ENCODE measurements at regions not wholly inside any gene's neighbourhood (a gene's known extent, or its start where the extent isn't known, plus 50 kb on each side); places are given as distances from the start of the nearest gene placed in this dataset.
A peak's percentile ranks its signal among the peaks of the same experiment; 100 is the strongest.

DNA sequence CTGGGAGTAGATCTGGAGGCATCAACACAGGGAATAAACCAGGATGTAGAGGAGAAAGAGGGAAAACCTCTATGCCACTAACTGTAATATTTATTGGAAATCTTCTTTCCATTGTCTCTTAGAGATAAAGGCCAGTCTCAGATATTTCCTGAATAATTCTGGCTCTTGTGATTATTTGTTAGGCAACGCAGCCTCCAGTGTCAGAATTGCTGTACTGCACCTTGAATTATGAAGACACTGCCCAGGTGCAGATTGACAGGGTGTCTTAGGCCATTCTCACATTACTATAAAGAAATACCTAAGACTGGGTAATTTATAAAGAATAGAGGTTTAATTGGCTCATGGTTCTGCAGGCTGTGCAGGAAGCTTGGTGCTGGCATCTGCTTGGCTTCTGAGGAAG, 100.7 kb upstream of the ZDHHC15 start:
- in situ Hi-C loops (cut with MboI) (no loop called here), intact Hi-C loops (cut with micrococcal nuclease; ENCODE audit: unreplicated experiment) (no loop called here)
- ChIA-PET CTCF (no interaction called here), POLR2A (no interaction called here), RAD21 (ENCODE audit: unreplicated experiment) (no interaction called here), SMC1A (ENCODE audit: uncharacterized antibody, unreplicated experiment) (no interaction called here)
- Histone ChIP-seq H3K36me3 (ENCODE audit: control insufficient read depth in 2 of 2, insufficient read depth in 2 of 2, low read length in 1 of 2) (no peaks in the 10 kb centered on the region), H3K4me3 (no peak overlapping the region), H3K27ac (ENCODE audit: control insufficient read depth, insufficient read depth) (no peak overlapping the region), H3K79me2 (ENCODE audit: control insufficient read depth, insufficient read depth, low read length) (no peaks in the 10 kb centered on the region), H3K27me3 (replicated peaks in 1 of 2; ENCODE audit: control insufficient read depth in 2 of 2, insufficient read depth in 2 of 2, low read length in 1 of 2) (no peaks in the 10 kb centered on the region), H4K20me1 (ENCODE audit: control insufficient read depth, insufficient read depth) (no peaks in the 10 kb centered on the region), H2AFZ (ENCODE audit: control insufficient read depth, low read depth, low read length) (no peak overlapping the region), H3K4me1 (ENCODE audit: control insufficient read depth, insufficient read depth, low read length) (no peaks in the 10 kb centered on the region), H3K9ac (ENCODE audit: control insufficient read depth, insufficient read depth, low read length) (no peak overlapping the region), H3K9me3 (replicated peaks; ENCODE audit: control insufficient read depth, insufficient read depth, low read length) (no peaks in the 10 kb centered on the region), H3K4me2 (ENCODE audit: control insufficient read depth, insufficient read depth) (no peak overlapping the region)
- ATAC-seq = no peak
- 45% methylated on average over 1 of the region's 1 CpG for WGBS (ENCODE audit: insufficient coverage, insufficient replicate concordance, low lambda C conversion rate, missing lambda C conversion rate)
- TF ChIP-seq RAD21 (IDR thresholded peaks at IDR 0.05; ENCODE audit: insufficient read depth, low read depth, low read length) (0 out of 2 replicates have a peak, but pooled peaks have one; percentile 18), SUPT20H (IDR thresholded peaks at IDR 0.05; ENCODE audit: borderline replicate concordance, control insufficient read depth, low read depth, low read length) (no peak), POLR2AphosphoS2 (IDR thresholded peaks at IDR 0.05; ENCODE audit: low read depth, low read length) (no peak), NR2C2 (IDR thresholded peaks at IDR 0.05; ENCODE audit: borderline replicate concordance, control insufficient read depth, insufficient read length, low read depth) (no peak), PAX8 (IDR thresholded peaks at IDR 0.05) (no peak)
- TF ChIP-seq, protein P1, sequence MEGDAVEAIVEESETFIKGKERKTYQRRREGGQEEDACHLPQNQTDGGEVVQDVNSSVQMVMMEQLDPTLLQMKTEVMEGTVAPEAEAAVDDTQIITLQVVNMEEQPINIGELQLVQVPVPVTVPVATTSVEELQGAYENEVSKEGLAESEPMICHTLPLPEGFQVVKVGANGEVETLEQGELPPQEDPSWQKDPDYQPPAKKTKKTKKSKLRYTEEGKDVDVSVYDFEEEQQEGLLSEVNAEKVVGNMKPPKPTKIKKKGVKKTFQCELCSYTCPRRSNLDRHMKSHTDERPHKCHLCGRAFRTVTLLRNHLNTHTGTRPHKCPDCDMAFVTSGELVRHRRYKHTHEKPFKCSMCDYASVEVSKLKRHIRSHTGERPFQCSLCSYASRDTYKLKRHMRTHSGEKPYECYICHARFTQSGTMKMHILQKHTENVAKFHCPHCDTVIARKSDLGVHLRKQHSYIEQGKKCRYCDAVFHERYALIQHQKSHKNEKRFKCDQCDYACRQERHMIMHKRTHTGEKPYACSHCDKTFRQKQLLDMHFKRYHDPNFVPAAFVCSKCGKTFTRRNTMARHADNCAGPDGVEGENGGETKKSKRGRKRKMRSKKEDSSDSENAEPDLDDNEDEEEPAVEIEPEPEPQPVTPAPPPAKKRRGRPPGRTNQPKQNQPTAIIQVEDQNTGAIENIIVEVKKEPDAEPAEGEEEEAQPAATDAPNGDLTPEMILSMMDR (IDR thresholded peaks at IDR 0.05 in 2 of 3, conservative IDR thresholded peaks at IDR 0.05 in 1 of 3; ENCODE audit: control insufficient read depth in 2 of 3, extremely low read depth in 1 of 3, insufficient read depth in 1 of 3, low read depth in 3 of 3, low read length in 3 of 3) = peak; percentile 0 to 17 (median 14); a peak in 1 of 6 replicates
- no TSS peak for BruUV-seq (replicated peaks)
- DNase-seq (ENCODE audit: low read depth, low spot score) = no peak
- FAIRE-seq = no peak

DNA sequence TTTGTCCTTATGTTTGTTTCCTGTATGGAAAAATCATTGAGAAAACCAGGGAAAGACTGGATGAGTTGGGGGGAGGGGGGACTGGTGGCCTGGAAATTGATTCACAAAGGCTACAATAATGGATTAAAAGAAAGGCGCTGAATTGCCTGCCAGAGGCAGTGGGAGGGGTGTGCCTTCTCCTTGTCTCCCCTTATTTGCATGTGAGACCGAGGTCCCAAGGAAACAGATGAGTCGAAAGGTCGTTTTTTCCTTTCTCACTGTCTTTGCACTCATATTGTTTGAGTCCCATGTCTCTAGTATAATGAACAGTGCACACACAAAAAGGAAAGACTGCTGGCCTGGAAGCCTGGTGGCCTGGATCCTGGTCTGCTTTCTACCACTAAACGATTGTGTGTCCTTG, 86.6 kb upstream of the ZDHHC15 start:
- CTCF ChIA-PET = no interaction called here

More for the DNA sequence above, 86.6 kb upstream of the ZDHHC15 start:
- DNase-seq (ENCODE audit: low read depth, low spot score) = no peak
- no peak overlapping the region for H3K27ac ChIP-seq (ENCODE audit: control insufficient read depth, insufficient read depth)
- no TSS peak for BruUV-seq (replicated peaks)
- no peak for FAIRE-seq
- WGBS (ENCODE audit: insufficient coverage, insufficient replicate concordance, low lambda C conversion rate, missing lambda C conversion rate) = 7% methylated on average over 5 of the region's 5 CpGs
- no peaks in the 10 kb centered on the region for H3K36me3 ChIP-seq (ENCODE audit: control insufficient read depth in 2 of 2, insufficient read depth in 2 of 2, low read length in 1 of 2)
- H3K27me3 ChIP-seq (replicated peaks in 1 of 2; ENCODE audit: control insufficient read depth in 2 of 2, insufficient read depth in 2 of 2, low read length in 1 of 2) = no peaks in the 10 kb centered on the region
- H2AFZ ChIP-seq (ENCODE audit: control insufficient read depth, low read depth, low read length) = no peak overlapping the region
- in situ Hi-C loops (cut with MboI) (loop anchor here (10.0 kb wide), 1 partner anchor 565 kb away; no protein-coding TSS in a partner anchor), intact Hi-C loops (cut with micrococcal nuclease; ENCODE audit: unreplicated experiment) (no loop called here)
- RAD21 ChIA-PET (ENCODE audit: unreplicated experiment) = no interaction called here
- H4K20me1 ChIP-seq (ENCODE audit: control insufficient read depth, insufficient read depth) = no peaks in the 10 kb centered on the region
- no peaks in the 10 kb centered on the region for H3K4me1 ChIP-seq (ENCODE audit: control insufficient read depth, insufficient read depth, low read length)
- no peak for ATAC-seq
- POLR2A ChIA-PET = no interaction called here
- no peak overlapping the region for H3K4me3 ChIP-seq
- H3K79me2 ChIP-seq (ENCODE audit: control insufficient read depth, insufficient read depth, low read length) = no peaks in the 10 kb centered on the region
- H3K4me2 ChIP-seq (ENCODE audit: control insufficient read depth, insufficient read depth) = no peak overlapping the region
- no peaks in the 10 kb centered on the region for H3K9me3 ChIP-seq (replicated peaks; ENCODE audit: control insufficient read depth, insufficient read depth, low read length)
- SMC1A ChIA-PET (ENCODE audit: uncharacterized antibody, unreplicated experiment) = no interaction called here
- no peak overlapping the region for H3K9ac ChIP-seq (ENCODE audit: control insufficient read depth, insufficient read depth, low read length)
- TF ChIP-seq, protein P2, sequence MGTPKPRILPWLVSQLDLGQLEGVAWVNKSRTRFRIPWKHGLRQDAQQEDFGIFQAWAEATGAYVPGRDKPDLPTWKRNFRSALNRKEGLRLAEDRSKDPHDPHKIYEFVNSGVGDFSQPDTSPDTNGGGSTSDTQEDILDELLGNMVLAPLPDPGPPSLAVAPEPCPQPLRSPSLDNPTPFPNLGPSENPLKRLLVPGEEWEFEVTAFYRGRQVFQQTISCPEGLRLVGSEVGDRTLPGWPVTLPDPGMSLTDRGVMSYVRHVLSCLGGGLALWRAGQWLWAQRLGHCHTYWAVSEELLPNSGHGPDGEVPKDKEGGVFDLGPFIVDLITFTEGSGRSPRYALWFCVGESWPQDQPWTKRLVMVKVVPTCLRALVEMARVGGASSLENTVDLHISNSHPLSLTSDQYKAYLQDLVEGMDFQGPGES (IDR thresholded peaks at IDR 0.05) = no peak
- TF ChIP-seq SMARCA5 (IDR thresholded peaks at IDR 0.05) = no peak

Data from GM12878 (cell line).